ENCODE measurements at regions not wholly inside any gene's neighbourhood (a gene's known extent, or its start where the extent isn't known, plus 50 kb on each side); places are given as distances from the start of the nearest gene placed in this dataset.

- H3K27me3 ChIP-seq, result no peaks in the 10 kb centered on the region
- H3K4me2 ChIP-seq, result no peak overlapping the region
- no peak for TF ChIP-seq Cebpa-rat (IDR thresholded peaks at IDR 0.05)
- H3K9me3 ChIP-seq, result no peaks in the 10 kb centered on the region
- H4K20me1 ChIP-seq, result no peaks in the 10 kb centered on the region
- no peak overlapping the region for H3K9ac ChIP-seq
- no peaks in the 10 kb centered on the region for H3K36me3 ChIP-seq
- H3K4me3 ChIP-seq, result no peak overlapping the region
- no peak overlapping the region for H3K27ac ChIP-seq
- no peaks in the 10 kb centered on the region for H3K4me1 ChIP-seq
Measured at GRCh38 chr2:66698091-66698490, 263.2 kb downstream of the MEIS1 start.

- H3K9me3 ChIP-seq, result no peaks in the 10 kb centered on the region
- no peaks in the 10 kb centered on the region for H3K36me3 ChIP-seq
- no peaks in the 10 kb centered on the region for H3K4me1 ChIP-seq
Measured at GRCh38 chr2:66698576-66699239, 263.8 kb downstream of the MEIS1 start.

GRCh38 chr2:66699416-66699792 lies 264.5 kb downstream of the MEIS1 start:
- Histone ChIP-seq H3K4me3 (no peak overlapping the region), H4K20me1 (no peaks in the 10 kb centered on the region), H3K4me1 (no peaks in the 10 kb centered on the region), H3K27me3 (no peaks in the 10 kb centered on the region), H3K9ac (no peak overlapping the region), H3K9me3 (no peaks in the 10 kb centered on the region), H3K4me2 (no peak overlapping the region), H3K36me3 (no peaks in the 10 kb centered on the region), H3K27ac (no peak overlapping the region)
- TF ChIP-seq Cebpa-rat (IDR thresholded peaks at IDR 0.05), result no peak

More at GRCh38 chr2:66698576-66699239, 263.8 kb downstream of the MEIS1 start:
- Histone ChIP-seq H3K4me2 (no peak overlapping the region), H3K27ac (no peak overlapping the region), H3K4me3 (no peak overlapping the region), H4K20me1 (no peaks in the 10 kb centered on the region), H3K27me3 (no peaks in the 10 kb centered on the region), H3K9ac (no peak overlapping the region)
- no peak for TF ChIP-seq Cebpa-rat (IDR thresholded peaks at IDR 0.05)

GRCh38 chr2:66699793-66700676 lies 265.1 kb downstream of the MEIS1 start:
- Histone ChIP-seq H3K4me1 (no peaks in the 10 kb centered on the region), H3K27ac (no peak overlapping the region), H3K36me3 (no peaks in the 10 kb centered on the region), H4K20me1 (no peaks in the 10 kb centered on the region), H3K4me3 (no peak overlapping the region), H3K9ac (no peak overlapping the region), H3K9me3 (no peaks in the 10 kb centered on the region), H3K4me2 (no peak overlapping the region), H3K27me3 (no peaks in the 10 kb centered on the region)
- TF ChIP-seq Cebpa-rat (IDR thresholded peaks at IDR 0.05), result no peak

GRCh38 chr2:66700677-66701066 lies 265.7 kb downstream of the MEIS1 start:
- Histone ChIP-seq H3K27ac (no peak overlapping the region), H3K9ac (no peak overlapping the region), H4K20me1 (no peaks in the 10 kb centered on the region), H3K9me3 (no peaks in the 10 kb centered on the region), H3K4me1 (no peaks in the 10 kb centered on the region), H3K36me3 (no peaks in the 10 kb centered on the region), H3K4me3 (no peak overlapping the region), H3K27me3 (no peaks in the 10 kb centered on the region), H3K4me2 (no peak overlapping the region)
- no peak for TF ChIP-seq Cebpa-rat (IDR thresholded peaks at IDR 0.05)

- TF ChIP-seq Cebpa-rat (IDR thresholded peaks at IDR 0.05), result no peak
- Histone ChIP-seq H3K4me2 (no peak overlapping the region), H3K27ac (no peak overlapping the region), H3K36me3 (no peaks in the 10 kb centered on the region), H4K20me1 (no peaks in the 10 kb centered on the region), H3K4me3 (no peak overlapping the region), H3K9me3 (no peaks in the 10 kb centered on the region), H3K9ac (no peak overlapping the region), H3K27me3 (no peaks in the 10 kb centered on the region), H3K4me1 (no peaks in the 10 kb centered on the region)
Measured at GRCh38 chr2:66701251-66701650, 266.3 kb downstream of the MEIS1 start.

- TF ChIP-seq Cebpa-rat (IDR thresholded peaks at IDR 0.05), result no peak
- Histone ChIP-seq H3K36me3 (no peaks in the 10 kb centered on the region), H3K9ac (no peak overlapping the region), H3K4me1 (no peaks in the 10 kb centered on the region), H4K20me1 (no peaks in the 10 kb centered on the region), H3K27ac (no peak overlapping the region), H3K4me3 (no peak overlapping the region), H3K4me2 (no peak overlapping the region), H3K9me3 (no peaks in the 10 kb centered on the region), H3K27me3 (no peaks in the 10 kb centered on the region)
Measured at GRCh38 chr2:66701656-66702055, 266.7 kb downstream of the MEIS1 start.

GRCh38 chr2:66702301-66702700 lies 267.4 kb downstream of the MEIS1 start:
- Histone ChIP-seq H3K9me3 (no peaks in the 10 kb centered on the region), H3K9ac (no peak overlapping the region), H3K4me2 (no peak overlapping the region), H4K20me1 (no peaks in the 10 kb centered on the region), H3K4me3 (no peak overlapping the region), H3K36me3 (no peaks in the 10 kb centered on the region), H3K4me1 (no peaks in the 10 kb centered on the region), H3K27me3 (no peaks in the 10 kb centered on the region), H3K27ac (no peak overlapping the region)
- no peak for TF ChIP-seq Cebpa-rat (IDR thresholded peaks at IDR 0.05)

- H3K9me3 ChIP-seq, result no peaks in the 10 kb centered on the region
- H3K27me3 ChIP-seq, result no peaks in the 10 kb centered on the region
- H3K4me1 ChIP-seq, result no peaks in the 10 kb centered on the region
- TF ChIP-seq Cebpa-rat (IDR thresholded peaks at IDR 0.05), result no peak
- no peak overlapping the region for H3K27ac ChIP-seq
- no peaks in the 10 kb centered on the region for H4K20me1 ChIP-seq
- H3K9ac ChIP-seq, result no peak overlapping the region
- H3K36me3 ChIP-seq, result no peaks in the 10 kb centered on the region
- no peak overlapping the region for H3K4me3 ChIP-seq
- H3K4me2 ChIP-seq, result no peak overlapping the region
Measured at GRCh38 chr2:66704786-66705185, 269.9 kb downstream of the MEIS1 start.

- no peaks in the 10 kb centered on the region for H3K27me3 ChIP-seq
- no peak overlapping the region for H3K27ac ChIP-seq
- H3K9ac ChIP-seq, result no peak overlapping the region
- no peak for TF ChIP-seq Cebpa-rat (IDR thresholded peaks at IDR 0.05)
- no peaks in the 10 kb centered on the region for H4K20me1 ChIP-seq
- no peaks in the 10 kb centered on the region for H3K36me3 ChIP-seq
- H3K4me3 ChIP-seq, result no peak overlapping the region
- no peaks in the 10 kb centered on the region for H3K4me1 ChIP-seq
- no peaks in the 10 kb centered on the region for H3K9me3 ChIP-seq
- H3K4me2 ChIP-seq, result no peak overlapping the region
Measured at GRCh38 chr2:66714610-66715009, 279.7 kb downstream of the MEIS1 start.

Measured in BLaER1 (cell line).